H1 (cell line): ENCODE measurements at regions not wholly inside any gene's neighbourhood (a gene's known extent, or its start where the extent isn't known, plus 50 kb on each side); places are given as distances from the start of the nearest gene placed in this dataset.

Source experiments
- CTCF ChIA-PET: fragments of 300-600 bp; sonication (Branson Sonifier 250); formaldehyde crosslinking; loops from one replicate; lab custom pipeline; 2021; ENCODE audit not compliant: partially characterized antibody; lab: Charles Lee
- POLR2A ChIA-PET: fragments of 300-600 bp; sonication (Branson Sonifier 250); formaldehyde crosslinking; loops from one replicate; lab custom pipeline; 2021; ENCODE audit warnings: inconsistent platforms; ENCODE audit not compliant: partially characterized antibody; lab: Charles Lee
- DNase-seq, 2 experiments: peaks; one replicate each; pipeline versions ENCODE4 v3.0.0 to v3.0.0-alpha.2; 2010 to 2022; ENCODE audit warnings: low spot score in 2 of 2, low read depth in 1 of 2, mixed read lengths in 1 of 2
- FAIRE-seq: peaks from 2 replicates; lab custom pipeline; 2011; peaks lifted over from hg19 to GRCh38; lab: Jason Lieb, UNC
- H2AFZ ChIP-seq: 2 replicates; pipeline ENCODE4 v1.8.1; 2012; ENCODE audit warnings: low read length, inconsistent platforms
- H2AK5ac ChIP-seq: 2 replicates; pipeline ENCODE4 v1.6.1; 2013; ENCODE audit warnings: low read depth, low read length
- H2BK120ac ChIP-seq: replicated peaks from 2 replicates; pipeline ENCODE3; 2013; ENCODE audit warnings: low read depth, low read length, inconsistent platforms
- H2BK12ac ChIP-seq: 2 replicates; pipeline ENCODE4 v1.6.1; 2013; ENCODE audit warnings: low read depth, low read length
- H2BK15ac ChIP-seq: 2 replicates; pipeline ENCODE4 v1.6.1; 2013; ENCODE audit warnings: low read length
- H2BK20ac ChIP-seq: 2 replicates; pipeline ENCODE4 v1.6.1; 2013; ENCODE audit warnings: low read length
- H2BK5ac ChIP-seq: 2 replicates; pipeline ENCODE4 v1.6.1; 2013; ENCODE audit warnings: low read depth, low read length
- H3K14ac ChIP-seq: 2 replicates; pipeline ENCODE4 v1.6.1; 2013; ENCODE audit warnings: inconsistent platforms; ENCODE audit not compliant: insufficient read length
- H3K18ac ChIP-seq: 2 replicates; pipeline ENCODE4 v1.6.1; 2013; ENCODE audit warnings: low read length; ENCODE audit errors: extremely low read depth
- H3K23ac ChIP-seq: 2 replicates; pipeline ENCODE4 v1.6.1; 2013; ENCODE audit warnings: inconsistent platforms; ENCODE audit not compliant: insufficient read length
- H3K23me2 ChIP-seq: 2 replicates; pipeline ENCODE4 v1.6.1; 2013; ENCODE audit warnings: low read depth, low read length
- H3K27ac ChIP-seq: 2 replicates; pipeline ENCODE4 v1.6.1; 2011; ENCODE audit warnings: low read depth, low read length, inconsistent platforms
- H3K27me3 ChIP-seq, 4 experiments: replicated peaks in 1 of 4; 1 replicate in 1 of 4; 2 replicates in 3 of 4; pipeline versions ENCODE4 v1.6.1 to v1.8.1; 2011 to 2013; ENCODE audit warnings: low read length in 3 of 4, mild to moderate bottlenecking in 3 of 4, inconsistent platforms in 2 of 4, mixed read lengths in 2 of 4, moderate library complexity in 1 of 4; ENCODE audit not compliant: control insufficient read depth in 3 of 4, insufficient read depth in 3 of 4; ENCODE audit errors: extremely low read depth in 1 of 4
- H3K36me3 ChIP-seq, 4 experiments: 2 replicates each; pipeline versions ENCODE4 v1.6.1 to v1.8.1; 2011 to 2013; ENCODE audit warnings: mild to moderate bottlenecking in 4 of 4, low read length in 3 of 4, moderate library complexity in 2 of 4, control low read depth in 1 of 4, inconsistent platforms in 1 of 4; ENCODE audit not compliant: insufficient read depth in 4 of 4, control insufficient read depth in 2 of 4
- H3K4ac ChIP-seq: replicated peaks from 2 replicates; pipeline ENCODE3; 2013; ENCODE audit warnings: low read length, low read depth, mixed read lengths, inconsistent platforms; ENCODE audit not compliant: insufficient read length
- H3K4me1 ChIP-seq, 4 experiments: replicated peaks in 1 of 4; 1 replicate in 1 of 4; 2 replicates in 3 of 4; pipeline versions ENCODE4 v1.6.1 to v1.8.1; 2011 to 2013; ENCODE audit warnings: low read length in 3 of 4, inconsistent platforms in 2 of 4, mixed read lengths in 1 of 4; ENCODE audit not compliant: insufficient read depth in 4 of 4, control insufficient read depth in 3 of 4
- H3K4me2 ChIP-seq, 2 experiments: 2 replicates each; pipeline versions ENCODE4 v1.6.1 to v1.8.1; 2011 to 2013; ENCODE audit warnings: low read depth in 2 of 2, low read length in 2 of 2, control low read depth in 1 of 2, inconsistent platforms in 1 of 2, mild to moderate bottlenecking in 1 of 2; ENCODE audit not compliant: insufficient read depth in 1 of 2
- H3K4me3 ChIP-seq, 4 experiments: fragments of 200-600, 300-600 bp in 1 of 4; sonication (generic), shearing (Covaris generic), sonication (Bioruptor Twin) in 1 of 4; 2 replicates each; pipeline versions ENCODE4 v1.5.1 to v1.8.1; 2011 to 2016; ENCODE audit warnings: low read length in 4 of 4, low read depth in 3 of 4, control low read depth in 2 of 4, inconsistent platforms in 2 of 4, mild to moderate bottlenecking in 2 of 4, mixed read lengths in 1 of 4, moderate library complexity in 1 of 4; ENCODE audit not compliant: insufficient read depth in 2 of 4; ENCODE audit errors: extremely low read depth in 1 of 4
- H3K56ac ChIP-seq: replicated peaks from 2 replicates; pipeline ENCODE3; 2013; ENCODE audit warnings: low read depth, mild to moderate bottlenecking, mixed read lengths, low read length, inconsistent platforms; ENCODE audit not compliant: insufficient read length
- H3K79me1 ChIP-seq: 2 replicates; pipeline ENCODE4 v1.6.1; 2013; ENCODE audit warnings: low read depth, low read length, control low read depth
- H3K79me2 ChIP-seq, 2 experiments: 2 replicates each; pipeline versions ENCODE4 v1.6.1 to v1.8.1; 2012 to 2013; ENCODE audit warnings: low read length in 2 of 2, mild to moderate bottlenecking in 2 of 2, inconsistent platforms in 1 of 2; ENCODE audit not compliant: insufficient read depth in 2 of 2, control insufficient read depth in 1 of 2
- H3K9ac ChIP-seq, 4 experiments: replicated peaks in 1 of 4; 1 replicate in 1 of 4; 2 replicates in 3 of 4; pipeline versions ENCODE4 v1.6.1 to v1.8.1; 2011 to 2013; ENCODE audit warnings: low read depth in 3 of 4, low read length in 3 of 4, control low read depth in 2 of 4, mild to moderate bottlenecking in 2 of 4, moderate library complexity in 2 of 4, inconsistent platforms in 1 of 4; ENCODE audit errors: extremely low read depth in 1 of 4
- H3K9me3 ChIP-seq, 2 experiments: 2 replicates each; pipeline versions ENCODE4 v1.6.1 to v1.8.1; 2012 to 2013; ENCODE audit warnings: mild to moderate bottlenecking in 2 of 2, moderate library complexity in 2 of 2, control low read depth in 1 of 2, inconsistent platforms in 1 of 2, low read depth in 1 of 2, low read length in 1 of 2, mixed read lengths in 1 of 2; ENCODE audit not compliant: insufficient read depth in 2 of 2
- H4K20me1 ChIP-seq, 2 experiments: replicated peaks in 1 of 2; 2 replicates each; pipeline versions ENCODE3 to v1.8.1; 2011 to 2013; ENCODE audit warnings: inconsistent platforms in 2 of 2, low read length in 2 of 2, mild to moderate bottlenecking in 1 of 2; ENCODE audit not compliant: insufficient read depth in 2 of 2, control insufficient read depth in 1 of 2
- H4K5ac ChIP-seq: 2 replicates; pipeline ENCODE4 v1.6.1; 2013; ENCODE audit warnings: low read length, low read depth, mixed read lengths, inconsistent platforms; ENCODE audit not compliant: insufficient read length
- H4K8ac ChIP-seq: 2 replicates; pipeline ENCODE4 v1.8.0; 2013; ENCODE audit warnings: mild to moderate bottlenecking, moderate library complexity, low read length, inconsistent platforms; ENCODE audit not compliant: insufficient read depth; ENCODE audit errors: extremely low read depth
- H4K91ac ChIP-seq: replicated peaks from 2 replicates; pipeline ENCODE3; 2013; ENCODE audit warnings: low read length, mixed read lengths, inconsistent platforms; ENCODE audit not compliant: insufficient read length
- BACH1 ChIP-seq: IDR thresholded peaks from 2 replicates; pipeline ENCODE4 v1.6.1; 2012; ENCODE audit warnings: low read length, improper control_type of control experiment
- BRCA1 ChIP-seq: IDR thresholded peaks from 2 replicates; pipeline ENCODE4 v1.6.1; 2012; ENCODE audit warnings: low read depth, low read length, improper control_type of control experiment
- CBX8 ChIP-seq: fragments of 300-800, 300-1000 bp; sonication (generic); IDR thresholded peaks from 2 replicates; pipeline ENCODE4 v1.7.1; 2016; ENCODE audit warnings: low read depth, low read length, borderline replicate concordance
- CHD1 ChIP-seq: IDR thresholded peaks from 2 replicates; pipeline ENCODE4 v1.6.1; 2012; ENCODE audit warnings: low read depth, low read length, improper control_type of control experiment
- CTBP2 ChIP-seq: IDR thresholded peaks from 2 replicates; pipeline ENCODE4 v1.7.0; 2011; ENCODE audit warnings: borderline replicate concordance, mild to moderate bottlenecking, moderate library complexity, mixed read lengths, low read length; ENCODE audit not compliant: insufficient read depth, insufficient read length
- FOSL1 ChIP-seq: IDR thresholded peaks from 2 replicates; pipeline ENCODE4 v1.6.1; 2011; ENCODE audit warnings: mild to moderate bottlenecking, low read depth, low read length, moderate library complexity; ENCODE audit not compliant: insufficient read depth
- JUN ChIP-seq: IDR thresholded peaks from 2 replicates; pipeline ENCODE4 v1.6.1; 2011; ENCODE audit warnings: low read depth, mild to moderate bottlenecking, improper control_type of control experiment, low read length
- MAFK ChIP-seq: IDR thresholded peaks from 2 replicates; pipeline ENCODE4 v1.6.1; 2012; ENCODE audit warnings: low read depth, mild to moderate bottlenecking, improper control_type of control experiment, low read length
- PHF8 ChIP-seq: fragments of 200-600 bp; sonication (generic); conservative IDR thresholded peaks from 2 replicates; pipeline ENCODE4 v1.7.1; 2012; ENCODE audit warnings: low read depth, mild to moderate bottlenecking, inconsistent platforms, low read length, moderate library complexity
- RNF2 ChIP-seq: fragments of 200-900, 300-1000 bp; sonication (generic); IDR thresholded peaks from 2 replicates; pipeline ENCODE4 v1.7.1; 2016; ENCODE audit warnings: borderline replicate concordance, low read depth, mild to moderate bottlenecking, antibody characterized with exemption, low read length; ENCODE audit not compliant: poor library complexity, severe bottlenecking; ENCODE audit errors: missing control alignments
- SIX5 ChIP-seq: IDR thresholded peaks from 2 replicates; pipeline ENCODE4 v1.6.1; 2011; ENCODE audit warnings: mild to moderate bottlenecking, low read depth, low read length
- WGBS, 2 experiments: shearing (Covaris generic) in 1 of 2; methylation state at CpG; one replicate each; pipeline versions ENCODE4 v1.1.6 to v1.1.7; 2013 to 2015; ENCODE audit warnings: low lambda C conversion rate in 2 of 2, mixed read lengths in 2 of 2, inconsistent platforms in 1 of 2, low coverage in 1 of 2, missing lambda C conversion rate in 1 of 2; ENCODE audit not compliant: insufficient replicate concordance in 2 of 2, insufficient coverage in 1 of 2, insufficient read length in 1 of 2; ENCODE audit errors: extremely low coverage in 1 of 2, missing lambda C conversion rate in 1 of 2; 5-methylcytosine and 5-hydroxymethylcytosine counted together
- TF ChIP-seq, protein P1 (sequence below): IDR thresholded peaks from 2 replicates; pipeline ENCODE4 v1.6.1; 2012; ENCODE audit warnings: inconsistent platforms
- TF ChIP-seq, protein P2 (sequence below): IDR thresholded peaks from 2 replicates; pipeline ENCODE4 v1.6.1; 2011; ENCODE audit warnings: low read depth, mild to moderate bottlenecking, low read length; ENCODE audit not compliant: insufficient read depth

- no peak overlapping the region for H3K23ac ChIP-seq
- no peak overlapping the region for H3K56ac ChIP-seq
- H4K91ac ChIP-seq = no peak overlapping the region
- no peak overlapping the region for H2BK120ac ChIP-seq
- no peak overlapping the region for H2BK5ac ChIP-seq
- DNase-seq = no peak
- no peak overlapping the region for H3K4me3 ChIP-seq
- H4K8ac ChIP-seq = no peak overlapping the region
- H2AK5ac ChIP-seq = no peak overlapping the region
- 100% methylated on average over 1 of the region's 1 CpG; no CpG with 5 or more reads in 1 of the 2 experiments for WGBS, 2 experiments
- no peaks in the 10 kb centered on the region for H3K23me2 ChIP-seq
- no peaks in the 10 kb centered on the region for H3K79me2 ChIP-seq
- H3K14ac ChIP-seq = no peak overlapping the region
- H2BK15ac ChIP-seq = no peak overlapping the region
- H3K4ac ChIP-seq = no peak overlapping the region
- H3K4me1 ChIP-seq = no peaks in the 10 kb centered on the region
- H2AFZ ChIP-seq = no peak overlapping the region
- H3K9ac ChIP-seq = no peak overlapping the region
- no peak overlapping the region for H3K27ac ChIP-seq
- ChIA-PET CTCF (interaction anchor here (0.5 kb wide), 2 partner anchors 261 to 900 kb away, joined by 3 read pairs; no protein-coding TSS in a partner anchor), POLR2A (no interaction called here)
- no peaks in the 10 kb centered on the region for H3K79me1 ChIP-seq
- H4K20me1 ChIP-seq = no peaks in the 10 kb centered on the region
- no peak overlapping the region for H2BK12ac ChIP-seq
- no peaks in the 10 kb centered on the region for H3K9me3 ChIP-seq
- H2BK20ac ChIP-seq = no peak overlapping the region
- H3K18ac ChIP-seq = no peak overlapping the region
- no peak for FAIRE-seq
- TF ChIP-seq PHF8 (no peak), SIX5 (no peak), CBX8 (no peak), MAFK (no peak), BRCA1 (no peak), FOSL1 (no peak), JUN (no peak), BACH1 (no peak), CHD1 (no peak), CTBP2 (no peak), RNF2 (no peak)
- TF ChIP-seq, protein P1, sequence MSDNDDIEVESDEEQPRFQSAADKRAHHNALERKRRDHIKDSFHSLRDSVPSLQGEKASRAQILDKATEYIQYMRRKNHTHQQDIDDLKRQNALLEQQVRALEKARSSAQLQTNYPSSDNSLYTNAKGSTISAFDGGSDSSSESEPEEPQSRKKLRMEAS = no peak
- TF ChIP-seq, protein P2, sequence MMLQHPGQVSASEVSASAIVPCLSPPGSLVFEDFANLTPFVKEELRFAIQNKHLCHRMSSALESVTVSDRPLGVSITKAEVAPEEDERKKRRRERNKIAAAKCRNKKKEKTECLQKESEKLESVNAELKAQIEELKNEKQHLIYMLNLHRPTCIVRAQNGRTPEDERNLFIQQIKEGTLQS = no peak
- H3K4me2 ChIP-seq = no peak overlapping the region
- H3K27me3 ChIP-seq = no peaks in the 10 kb centered on the region
- H4K5ac ChIP-seq = no peak overlapping the region
- H3K36me3 ChIP-seq = no peaks in the 10 kb centered on the region; a peak in 1 of 8 replicates
Measured at GRCh38 chr12:97005174-97005573, 98.1 kb downstream of the NEDD1 start.
